Large intestine (tissue), 3 donors: ENCODE measurements at regions not wholly inside any gene's neighbourhood (a gene's known extent, or its start where the extent isn't known, plus 50 kb on each side); places are given as distances from the start of the nearest gene placed in this dataset.

ENCODE experiments used
- DNase-seq, 2 donors: peaks; one replicate each; pipeline versions ENCODE4 v3.0.0 to v3.0.0-alpha.2; 2013
- H3K27ac ChIP-seq: one replicate; pipeline ENCODE4 v1.5.1; 2013; ENCODE audit warnings: low read length
- H3K27me3 ChIP-seq: 2 replicates; pipeline ENCODE4 v1.6.1; 2013; ENCODE audit warnings: low read length; ENCODE audit not compliant: control insufficient read depth, insufficient read depth
- H3K36me3 ChIP-seq: 2 replicates; pipeline ENCODE4 v1.6.1; 2013; ENCODE audit warnings: low read length; ENCODE audit not compliant: control insufficient read depth, insufficient read depth
- H3K4me1 ChIP-seq: one replicate; pipeline ENCODE4 v1.6.1; 2013; ENCODE audit warnings: low read length; ENCODE audit not compliant: control insufficient read depth, insufficient read depth
- H3K4me3 ChIP-seq: one replicate; pipeline ENCODE4 v1.5.1; 2013; ENCODE audit warnings: low read length
- H3K9me3 ChIP-seq: one replicate; pipeline ENCODE4 v1.6.1; 2013; ENCODE audit warnings: mild to moderate bottlenecking, low read depth, low read length, moderate library complexity; ENCODE audit not compliant: control insufficient read depth
- WGBS: methylation state at CpG from one replicate; pipeline ENCODE4 v1.1.5; 2013; ENCODE audit warnings: low lambda C conversion rate; ENCODE audit not compliant: insufficient coverage; 5-methylcytosine and 5-hydroxymethylcytosine counted together

DNA sequence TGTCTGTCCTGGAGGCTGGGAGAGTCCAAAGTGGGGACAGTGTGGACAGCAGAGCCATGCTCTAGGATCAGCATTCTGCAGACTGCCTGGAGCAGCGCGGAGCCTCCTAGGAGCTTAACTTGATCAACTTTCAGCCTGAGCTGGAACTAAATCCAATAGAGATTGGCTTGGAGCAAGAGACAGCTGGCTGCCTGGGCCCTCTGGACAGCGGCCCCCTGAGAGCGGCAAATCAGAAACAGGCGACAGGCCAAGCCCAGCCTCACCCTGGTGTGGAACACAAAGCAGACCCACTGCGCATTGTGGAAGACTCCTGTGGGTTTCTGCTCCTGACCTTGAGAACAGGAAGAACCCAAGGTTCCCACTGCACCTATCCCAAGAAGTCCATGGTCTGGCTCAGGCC, 462.2 kb downstream of the TSHZ3 start:
- DNase-seq: no peak
- Histone ChIP-seq H3K36me3 (no peaks in the 10 kb centered on the region), H3K9me3 (no peaks in the 10 kb centered on the region), H3K4me3 (no peak overlapping the region), H3K4me1 (no peaks in the 10 kb centered on the region), H3K27me3 (no peaks in the 10 kb centered on the region), H3K27ac (no peak overlapping the region)
- no CpG with 5 or more reads among the region's 6 CpGs for WGBS

GRCh38 chr19:30886222-30886621, 463.0 kb downstream of the TSHZ3 start:
- Histone ChIP-seq H3K36me3 (no peaks in the 10 kb centered on the region), H3K9me3 (no peaks in the 10 kb centered on the region), H3K4me1 (no peaks in the 10 kb centered on the region), H3K27me3 (no peaks in the 10 kb centered on the region), H3K4me3 (no peak overlapping the region), H3K27ac (no peak overlapping the region)
- DNase-seq: no peak
- WGBS: no CpG with 5 or more reads among the region's 7 CpGs

- no CpG with 5 or more reads among the region's 11 CpGs for WGBS
- DNase-seq: no peak
- no peaks in the 10 kb centered on the region for H3K36me3 ChIP-seq
- no peaks in the 10 kb centered on the region for H3K27me3 ChIP-seq
- H3K4me3 ChIP-seq: no peak overlapping the region
- no peak overlapping the region for H3K27ac ChIP-seq
- H3K9me3 ChIP-seq: no peaks in the 10 kb centered on the region
- no peaks in the 10 kb centered on the region for H3K4me1 ChIP-seq
Measured at GRCh38 chr19:30884146-30884812, 465.0 kb downstream of the TSHZ3 start.

DNA sequence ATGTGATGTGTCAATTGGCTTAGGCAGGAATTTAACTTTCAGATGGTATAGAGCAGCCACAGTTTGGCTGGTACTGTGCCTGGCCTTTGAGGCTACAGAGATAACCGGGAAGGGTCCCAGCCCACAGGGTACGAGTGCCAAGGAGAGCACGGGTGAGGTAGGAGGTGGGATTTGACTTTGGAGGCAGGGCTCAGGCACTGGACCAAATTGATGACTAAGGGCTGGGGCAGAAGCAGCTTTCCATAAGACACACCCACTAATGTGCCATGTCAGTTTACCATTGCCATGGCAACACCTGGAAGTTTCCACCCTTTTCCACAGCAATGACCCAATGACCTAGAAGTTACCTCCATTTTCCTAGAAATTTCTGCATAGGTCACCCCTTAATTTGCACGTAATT, 466.2 kb downstream of the TSHZ3 start:
- Histone ChIP-seq H3K9me3 (no peaks in the 10 kb centered on the region), H3K27ac (no peak overlapping the region), H3K36me3 (no peaks in the 10 kb centered on the region), H3K4me1 (no peaks in the 10 kb centered on the region), H3K27me3 (no peaks in the 10 kb centered on the region), H3K4me3 (no peak overlapping the region)
- no CpG with 5 or more reads among the region's 4 CpGs for WGBS
- DNase-seq: no peak

DNA sequence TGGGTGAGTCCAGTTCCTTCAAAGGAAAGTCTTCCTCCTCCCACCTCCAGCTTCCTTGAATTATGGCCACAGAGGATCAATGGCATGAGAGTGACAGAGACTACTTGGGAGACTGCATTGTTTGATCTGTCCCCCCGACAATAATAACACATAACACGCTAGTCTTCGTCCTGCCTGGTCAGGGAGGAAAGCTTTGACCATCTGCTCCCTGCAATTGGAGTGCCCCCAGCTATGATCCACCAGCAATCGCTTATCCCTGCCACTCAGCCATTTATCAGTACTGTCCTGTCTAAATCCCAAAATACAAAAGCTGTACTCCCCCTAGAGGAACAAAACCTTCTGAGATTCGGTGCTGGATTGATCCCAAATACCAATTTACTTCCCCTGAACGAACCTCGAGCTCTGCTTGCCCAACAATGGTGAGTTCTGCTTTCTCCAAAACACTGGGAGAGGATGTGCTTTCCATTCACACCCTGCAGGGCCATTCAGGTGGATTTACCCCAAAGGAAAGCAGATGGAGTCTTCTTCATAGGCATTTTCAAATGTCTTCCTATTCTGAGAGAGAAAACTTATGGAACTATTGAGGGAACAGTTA, 466.7 kb downstream of the TSHZ3 start:
- no peak overlapping the region for H3K4me3 ChIP-seq
- H3K36me3 ChIP-seq: no peaks in the 10 kb centered on the region
- H3K9me3 ChIP-seq: no peaks in the 10 kb centered on the region
- DNase-seq: no peak
- no CpG with 5 or more reads among the region's 7 CpGs for WGBS
- H3K27ac ChIP-seq: no peak overlapping the region
- H3K27me3 ChIP-seq: no peaks in the 10 kb centered on the region
- H3K4me1 ChIP-seq: no peaks in the 10 kb centered on the region

DNA sequence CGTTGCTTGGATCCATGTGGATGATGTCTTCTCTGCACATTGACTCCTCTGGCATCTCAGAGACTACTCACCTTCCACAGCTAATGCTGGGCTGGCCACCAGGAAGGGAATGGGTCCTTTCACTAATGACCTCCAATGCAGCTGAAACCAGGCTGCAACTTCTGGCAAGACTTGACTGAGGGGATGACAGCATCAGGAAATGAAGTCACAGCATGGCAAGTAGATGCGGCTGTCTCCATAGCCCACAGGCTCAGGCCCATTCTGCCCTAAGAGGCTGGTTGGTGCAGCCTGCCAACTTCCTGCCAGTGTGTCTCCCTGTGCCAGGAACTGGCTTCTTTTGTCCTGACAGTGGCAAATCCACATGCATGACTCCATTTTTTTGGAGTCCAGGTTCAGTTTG, 467.3 kb downstream of the TSHZ3 start:
- no CpG with 5 or more reads among the region's 2 CpGs for WGBS
- H3K36me3 ChIP-seq: no peaks in the 10 kb centered on the region
- DNase-seq: no peak

DNA sequence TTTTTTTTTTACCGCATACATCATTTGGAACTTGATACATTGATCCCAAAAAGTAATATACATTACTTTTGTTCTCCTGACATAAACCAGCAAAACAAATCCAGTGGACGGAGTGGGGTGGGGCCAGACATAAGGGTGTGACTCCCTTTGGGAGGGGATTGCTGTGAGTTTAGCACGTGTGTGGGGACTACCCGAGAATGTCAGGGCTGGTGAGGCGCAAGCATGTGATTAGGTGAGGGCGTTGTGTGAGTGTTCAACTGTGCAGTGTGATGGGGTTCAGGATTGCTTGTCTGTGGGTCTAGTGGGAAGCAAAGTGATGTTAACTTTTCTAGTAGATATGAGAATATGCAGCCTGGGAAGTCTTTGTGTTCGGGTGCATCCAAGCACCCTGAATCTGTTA, 468.0 kb downstream of the TSHZ3 start:
- H3K27me3 ChIP-seq: no peaks in the 10 kb centered on the region
- no peaks in the 10 kb centered on the region for H3K36me3 ChIP-seq
- no peak for DNase-seq
- no CpG with 5 or more reads among the region's 7 CpGs for WGBS
- no peaks in the 10 kb centered on the region for H3K4me1 ChIP-seq
- H3K9me3 ChIP-seq: no peaks in the 10 kb centered on the region
- no peak overlapping the region for H3K4me3 ChIP-seq
- H3K27ac ChIP-seq: no peak overlapping the region

More for the DNA sequence above, 467.3 kb downstream of the TSHZ3 start:
- Histone ChIP-seq H3K4me1 (no peaks in the 10 kb centered on the region), H3K27ac (no peak overlapping the region), H3K9me3 (no peaks in the 10 kb centered on the region), H3K27me3 (no peaks in the 10 kb centered on the region), H3K4me3 (no peak overlapping the region)

GRCh38 chr19:30880551-30880950, 468.7 kb downstream of the TSHZ3 start:
- H3K9me3 ChIP-seq: no peaks in the 10 kb centered on the region
- H3K4me1 ChIP-seq: no peaks in the 10 kb centered on the region
- H3K4me3 ChIP-seq: no peak overlapping the region
- DNase-seq: no peak
- H3K27ac ChIP-seq: no peak overlapping the region
- WGBS: no CpG with 5 or more reads among the region's 4 CpGs
- no peaks in the 10 kb centered on the region for H3K36me3 ChIP-seq
- no peaks in the 10 kb centered on the region for H3K27me3 ChIP-seq

DNA sequence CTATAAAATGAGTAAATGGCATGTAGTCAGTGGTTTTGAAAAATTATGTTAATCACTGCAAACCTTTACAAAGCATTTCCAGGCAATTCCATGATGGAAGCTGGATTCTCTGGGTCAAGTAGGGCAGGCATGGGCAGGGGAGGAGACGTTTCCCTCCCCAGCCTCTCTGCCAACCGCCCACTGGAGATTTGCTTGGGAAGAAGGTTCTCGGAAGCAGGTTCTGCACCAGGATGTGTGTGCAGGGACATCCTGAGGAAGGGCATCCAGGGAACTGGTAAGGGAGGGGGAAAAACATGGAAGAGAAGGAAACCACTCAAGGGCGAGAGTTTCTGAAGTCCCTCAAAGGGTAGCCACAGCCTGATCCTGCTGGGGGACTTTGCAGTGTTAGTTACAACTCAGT, 469.1 kb downstream of the TSHZ3 start:
- H3K36me3 ChIP-seq: no peaks in the 10 kb centered on the region
- no peak overlapping the region for H3K4me3 ChIP-seq
- no peak for DNase-seq
- H3K9me3 ChIP-seq: no peaks in the 10 kb centered on the region
- WGBS: 100% methylated on average over 1 of the region's 4 CpGs
- H3K27me3 ChIP-seq: no peaks in the 10 kb centered on the region
- no peak overlapping the region for H3K27ac ChIP-seq
- no peaks in the 10 kb centered on the region for H3K4me1 ChIP-seq

DNA sequence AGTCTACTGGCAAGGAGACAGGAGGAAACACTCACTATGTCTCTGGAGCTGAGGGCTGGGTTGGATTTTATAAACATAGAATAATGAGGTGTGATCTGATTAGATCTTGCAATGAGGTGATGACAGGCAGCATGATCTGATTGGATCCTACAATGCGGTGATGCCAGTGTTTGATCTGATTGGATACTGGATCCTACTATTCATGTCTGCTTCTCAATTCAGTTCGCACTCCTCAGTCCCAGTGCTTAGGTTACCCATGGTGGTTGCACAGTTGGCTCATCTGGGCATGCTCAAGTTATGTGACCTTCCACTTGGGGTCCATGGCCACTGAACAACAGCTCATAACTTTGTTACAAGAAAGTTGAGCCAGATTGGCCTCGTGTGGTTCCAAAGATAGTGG, 469.5 kb downstream of the TSHZ3 start:
- no peaks in the 10 kb centered on the region for H3K36me3 ChIP-seq
- no peak overlapping the region for H3K4me3 ChIP-seq

GRCh38 chr19:30879225-30879624, 470.0 kb downstream of the TSHZ3 start:
- no peak for DNase-seq
- H3K27ac ChIP-seq: no peak overlapping the region
- H3K4me3 ChIP-seq: no peak overlapping the region
- H3K36me3 ChIP-seq: no peaks in the 10 kb centered on the region
- WGBS: 100% methylated on average over 3 of the region's 3 CpGs
- no peaks in the 10 kb centered on the region for H3K27me3 ChIP-seq
- H3K9me3 ChIP-seq: no peaks in the 10 kb centered on the region
- no peaks in the 10 kb centered on the region for H3K4me1 ChIP-seq

More for the DNA sequence above, 469.5 kb downstream of the TSHZ3 start:
- no peaks in the 10 kb centered on the region for H3K4me1 ChIP-seq
- no peak for DNase-seq
- H3K27ac ChIP-seq: no peak overlapping the region
- no peaks in the 10 kb centered on the region for H3K9me3 ChIP-seq
- H3K27me3 ChIP-seq: no peaks in the 10 kb centered on the region
- no CpG with 5 or more reads among the region's 3 CpGs for WGBS
